Upper lobe of left lung (tissue), 6 donors: ENCODE measurements at regions not wholly inside any gene's neighbourhood (a gene's known extent, or its start where the extent isn't known, plus 50 kb on each side); places are given as distances from the start of the nearest gene placed in this dataset.

Experiments used
- ATAC-seq, 2 donors: fragments of 200-7000 bp; cut with Tn5 transposase; one replicate each; pipeline ENCODE4 v1.9.1; 2022; ENCODE audit warnings: mild to moderate bottlenecking in 2 of 2, moderate library complexity in 2 of 2; ENCODE audit not compliant: low FRiP score in 2 of 2
- DNase-seq, 2 donors: peaks; one replicate each; pipeline ENCODE4 v3.0.0-alpha.2; 2019 to 2020
- H3K27ac ChIP-seq, 4 donors: fragments of 200-600 bp; sonication (generic); one replicate each; pipeline ENCODE4 v1.5.1; 2016 to 2019
- H3K27me3 ChIP-seq, 4 donors: fragments of 200-600 bp; sonication (generic); one replicate each; pipeline ENCODE4 v1.5.1; 2017 to 2019
- H3K36me3 ChIP-seq, 4 donors: fragments of 200-600 bp; sonication (generic); one replicate each; pipeline ENCODE4 v1.5.1; 2016 to 2019
- H3K4me1 ChIP-seq, 4 donors: fragments of 200-600 bp; sonication (generic); one replicate each; pipeline ENCODE4 v1.5.1; 2018 to 2019
- H3K4me3 ChIP-seq, 4 donors: fragments of 200-600 bp; sonication (generic); one replicate each; pipeline ENCODE4 v1.5.1; 2017 to 2019; ENCODE audit warnings: mild to moderate bottlenecking in 2 of 4, moderate library complexity in 1 of 4
- H3K9me3 ChIP-seq, 4 donors: fragments of 200-600 bp; sonication (generic); one replicate each; pipeline ENCODE4 v1.5.1; 2018 to 2019
- EP300 ChIP-seq, 4 donors: sonication (generic); formaldehyde crosslinking; IDR thresholded peaks; one replicate each; pipeline ENCODE4 v1.5.1; 2017; ENCODE audit warnings: antibody characterized with exemption in 4 of 4, control low read depth in 2 of 4
- POLR2A ChIP-seq, 4 donors: fragments of 450-650 bp; IDR thresholded peaks; one replicate each; pipeline ENCODE4 v1.5.1; 2016 to 2017; ENCODE audit warnings: antibody characterized with exemption in 4 of 4, mild to moderate bottlenecking in 2 of 4
- POLR2AphosphoS5 ChIP-seq, 2 donors: sonication (generic); formaldehyde crosslinking; IDR thresholded peaks; one replicate each; pipeline ENCODE4 v1.5.1; 2017; ENCODE audit warnings: antibody characterized with exemption in 2 of 2
- WGBS, 2 donors: methylation state at CpG; one replicate each; pipeline ENCODE4 v1.1.5; 2017 to 2018; 5-methylcytosine and 5-hydroxymethylcytosine counted together
- TF ChIP-seq, protein P1 (sequence below), 6 experiments: fragments of 450-650 bp in 4 of 6; fragments of 200-600 bp in 2 of 6; sonication (generic) in 2 of 6; IDR thresholded peaks; one replicate each; pipeline ENCODE4 v1.5.1; 2016 to 2019; ENCODE audit warnings: antibody characterized with exemption in 6 of 6
- donor health status: DM: no; HTN: no; CAD: no; lungs with moderate emphysema.
- donor health status: DM: no; HTN: yes; CAD: no; lungs with severe emphysema.

DNA sequence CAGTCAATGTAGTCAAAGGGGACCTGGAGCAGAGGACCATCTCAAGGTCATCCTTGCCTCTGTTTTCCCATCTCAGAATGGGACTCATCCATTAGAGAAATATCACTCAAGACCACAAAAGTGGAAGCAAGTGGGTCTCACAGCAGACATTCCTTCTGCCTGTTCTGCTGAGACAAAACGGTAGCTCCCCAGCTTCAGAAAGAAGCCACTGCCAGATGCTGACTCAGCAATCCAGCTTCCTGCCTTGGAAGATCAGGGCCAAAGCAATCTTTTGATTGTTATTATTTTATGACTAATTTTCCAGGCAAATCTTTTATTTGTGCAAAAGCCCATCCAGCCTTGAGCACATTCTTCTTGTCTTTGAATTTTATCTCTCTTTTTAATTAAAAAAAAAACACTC is 86.8 kb downstream of the CCT6B start:
- no peak overlapping the region for H3K4me3 ChIP-seq
- H3K4me1 ChIP-seq = no peaks in the 10 kb centered on the region
- H3K36me3 ChIP-seq = no peaks in the 10 kb centered on the region
- no peaks in the 10 kb centered on the region for H3K27me3 ChIP-seq
- 8 to 20% methylated on average over 1 of the region's 1 CpG for WGBS, 2 donors
- TF ChIP-seq, protein P1, sequence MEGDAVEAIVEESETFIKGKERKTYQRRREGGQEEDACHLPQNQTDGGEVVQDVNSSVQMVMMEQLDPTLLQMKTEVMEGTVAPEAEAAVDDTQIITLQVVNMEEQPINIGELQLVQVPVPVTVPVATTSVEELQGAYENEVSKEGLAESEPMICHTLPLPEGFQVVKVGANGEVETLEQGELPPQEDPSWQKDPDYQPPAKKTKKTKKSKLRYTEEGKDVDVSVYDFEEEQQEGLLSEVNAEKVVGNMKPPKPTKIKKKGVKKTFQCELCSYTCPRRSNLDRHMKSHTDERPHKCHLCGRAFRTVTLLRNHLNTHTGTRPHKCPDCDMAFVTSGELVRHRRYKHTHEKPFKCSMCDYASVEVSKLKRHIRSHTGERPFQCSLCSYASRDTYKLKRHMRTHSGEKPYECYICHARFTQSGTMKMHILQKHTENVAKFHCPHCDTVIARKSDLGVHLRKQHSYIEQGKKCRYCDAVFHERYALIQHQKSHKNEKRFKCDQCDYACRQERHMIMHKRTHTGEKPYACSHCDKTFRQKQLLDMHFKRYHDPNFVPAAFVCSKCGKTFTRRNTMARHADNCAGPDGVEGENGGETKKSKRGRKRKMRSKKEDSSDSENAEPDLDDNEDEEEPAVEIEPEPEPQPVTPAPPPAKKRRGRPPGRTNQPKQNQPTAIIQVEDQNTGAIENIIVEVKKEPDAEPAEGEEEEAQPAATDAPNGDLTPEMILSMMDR (IDR thresholded peaks at IDR 0.05) = no peak
- TF ChIP-seq POLR2A (IDR thresholded peaks at IDR 0.05) (no peak), EP300 (IDR thresholded peaks at IDR 0.05) (no peak), POLR2AphosphoS5 (IDR thresholded peaks at IDR 0.05) (no peak)
- H3K9me3 ChIP-seq = no peaks in the 10 kb centered on the region
- ATAC-seq (no peak), DNase-seq (no peak)
- no peak overlapping the region for H3K27ac ChIP-seq

DNA sequence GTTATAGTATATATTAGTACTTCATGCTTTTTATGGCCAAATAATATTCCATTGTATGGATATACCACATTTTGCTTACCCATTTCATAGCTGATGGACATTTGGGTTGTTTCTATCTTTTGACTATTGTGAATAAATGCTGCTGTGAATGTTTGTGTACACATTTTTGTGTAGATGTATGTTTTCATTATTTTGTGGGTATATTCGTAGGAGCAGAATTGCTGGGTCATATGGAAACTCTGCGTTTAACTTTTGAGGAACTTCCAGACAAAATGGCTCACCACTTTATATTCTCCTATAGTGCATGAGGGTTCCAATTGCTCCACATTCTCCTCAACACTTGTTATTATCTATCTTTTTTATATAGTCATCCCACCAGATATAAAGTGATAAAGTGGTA is 88.6 kb downstream of the CCT6B start:
- ATAC-seq = no peak
- Histone ChIP-seq H3K36me3 (no peaks in the 10 kb centered on the region), H3K9me3 (no peaks in the 10 kb centered on the region), H3K27ac (no peak overlapping the region), H3K4me1 (no peaks in the 10 kb centered on the region), H3K27me3 (no peaks in the 10 kb centered on the region), H3K4me3 (no peak overlapping the region)
- TF ChIP-seq EP300 (IDR thresholded peaks at IDR 0.05) (no peak), POLR2A (IDR thresholded peaks at IDR 0.05) (no peak), POLR2AphosphoS5 (IDR thresholded peaks at IDR 0.05) (no peak)
- TF ChIP-seq, protein P1 (IDR thresholded peaks at IDR 0.05) = no peak
- WGBS, 2 donors = 90 to 93% methylated on average over 2 of the region's 2 CpGs
- DNase-seq = no peak

DNA sequence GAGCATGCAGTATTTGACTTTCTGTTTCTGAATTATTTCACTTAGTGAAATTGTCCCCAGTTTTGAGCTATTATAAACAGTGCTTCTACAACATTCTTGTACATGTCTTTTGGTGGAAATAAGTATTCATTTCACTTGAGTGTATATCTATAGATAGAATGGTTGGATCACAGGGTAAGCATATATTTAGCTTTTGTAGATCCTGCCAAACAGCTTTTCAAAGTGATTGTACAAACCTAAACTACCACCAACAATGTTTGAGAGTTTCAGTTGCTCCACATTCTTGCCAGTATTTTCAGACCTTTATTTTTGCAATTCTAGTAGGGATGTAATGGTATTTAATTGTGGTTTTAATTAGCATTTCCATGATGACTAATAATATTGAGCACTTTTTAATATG is 91.6 kb downstream of the CCT6B start:
- ATAC-seq = no peak
- no peak overlapping the region for H3K27ac ChIP-seq
- H3K27me3 ChIP-seq = no peaks in the 10 kb centered on the region
- no peak overlapping the region for H3K4me3 ChIP-seq
- TF ChIP-seq, protein P1 (IDR thresholded peaks at IDR 0.05) = no peak
- TF ChIP-seq POLR2AphosphoS5 (IDR thresholded peaks at IDR 0.05) (no peak), POLR2A (IDR thresholded peaks at IDR 0.05) (no peak), EP300 (IDR thresholded peaks at IDR 0.05) (no peak)
- H3K36me3 ChIP-seq = no peaks in the 10 kb centered on the region
- H3K9me3 ChIP-seq = no peaks in the 10 kb centered on the region
- no peaks in the 10 kb centered on the region for H3K4me1 ChIP-seq
- DNase-seq = no peak

DNA sequence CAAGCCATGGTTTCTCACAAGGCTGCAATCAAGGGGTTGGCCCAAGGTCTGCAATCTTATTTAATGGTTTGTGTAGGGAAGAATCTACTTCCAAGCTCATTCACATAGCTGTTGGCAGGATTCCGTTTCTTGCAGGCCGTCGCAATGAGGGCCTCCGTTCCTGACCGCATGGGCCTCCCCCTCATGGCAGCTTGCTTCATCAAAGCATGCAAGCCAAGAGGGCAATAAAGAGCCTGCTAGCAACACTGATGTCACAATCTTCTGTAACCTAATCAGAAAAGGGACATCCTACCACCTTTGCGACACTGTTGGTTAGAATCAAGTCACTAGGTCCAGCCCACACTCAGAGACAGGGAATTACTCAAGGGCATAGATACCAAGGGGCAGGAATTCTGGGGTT is 95.5 kb downstream of the CCT6B start:
- Histone ChIP-seq H3K27me3 (no peaks in the 10 kb centered on the region), H3K9me3 (no peaks in the 10 kb centered on the region), H3K4me1 (no peaks in the 10 kb centered on the region), H3K36me3 (no peaks in the 10 kb centered on the region), H3K4me3 (no peak overlapping the region), H3K27ac (no peak overlapping the region)
- no peak for ATAC-seq
- DNase-seq = no peak
- 71 to 73% methylated on average over 6 of the region's 6 CpGs for WGBS, 2 donors
- TF ChIP-seq POLR2A (IDR thresholded peaks at IDR 0.05) = no peak
- no peak for TF ChIP-seq EP300 (IDR thresholded peaks at IDR 0.05)
- TF ChIP-seq, protein P1 (IDR thresholded peaks at IDR 0.05) = no peak
- no peak for TF ChIP-seq POLR2AphosphoS5 (IDR thresholded peaks at IDR 0.05)

DNA sequence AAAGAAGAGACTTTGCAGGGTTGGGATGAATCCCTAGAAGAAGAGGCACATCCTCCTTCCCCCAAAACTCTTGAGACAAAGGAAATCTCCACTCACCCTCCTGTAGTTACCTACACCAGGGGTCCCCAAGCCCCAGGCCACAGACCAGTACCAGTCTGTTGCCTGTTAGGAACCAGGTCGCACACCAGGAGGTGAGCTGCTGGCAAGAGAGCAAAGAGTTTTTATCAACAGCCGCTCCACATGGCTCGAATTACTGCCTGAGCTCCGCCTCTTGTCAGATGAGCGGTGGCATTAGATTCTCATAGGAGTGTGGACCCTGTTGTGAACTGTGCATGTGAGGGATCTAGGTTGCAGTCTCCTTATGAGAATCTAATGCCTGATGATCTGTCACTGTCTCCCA is 98.9 kb downstream of the CCT6B start:
- WGBS, 2 donors = 65 to 81% methylated on average over 4 to 5 of the region's 5 CpGs
- H3K9me3 ChIP-seq = no peaks in the 10 kb centered on the region
- no peaks in the 10 kb centered on the region for H3K36me3 ChIP-seq
- DNase-seq (no peak), ATAC-seq (no peak)
- no peaks in the 10 kb centered on the region for H3K27me3 ChIP-seq
- no peak overlapping the region for H3K27ac ChIP-seq
- no peaks in the 10 kb centered on the region for H3K4me1 ChIP-seq
- no peak overlapping the region for H3K4me3 ChIP-seq
- no peak for TF ChIP-seq POLR2AphosphoS5 (IDR thresholded peaks at IDR 0.05)
- TF ChIP-seq POLR2A (IDR thresholded peaks at IDR 0.05) = no peak
- TF ChIP-seq, protein P1 (IDR thresholded peaks at IDR 0.05) = no peak
- no peak for TF ChIP-seq EP300 (IDR thresholded peaks at IDR 0.05)
